Vagina (tissue), 2 donors: ENCODE measurements at regions not wholly inside any gene's neighbourhood (a gene's known extent, or its start where the extent isn't known, plus 50 kb on each side); places are given as distances from the start of the nearest gene placed in this dataset.
"Not testable (repeated sequence)": the region's sequence is repeated elsewhere in the genome, so short reads cannot be mapped to it uniquely, and the experiment has no call there.

ENCODE experiments used
- DNase-seq, 2 donors: peaks; one replicate each; pipeline ENCODE4 v3.0.0-alpha.2; 2017; ENCODE audit errors: extremely low spot score in 2 of 2
- H3K27ac ChIP-seq: fragments of 200-600 bp; sonication (generic); one replicate; pipeline ENCODE4 v1.5.1; 2019
- H3K27me3 ChIP-seq: fragments of 200-600 bp; sonication (generic); one replicate; pipeline ENCODE4 v1.5.1; 2019
- H3K36me3 ChIP-seq, 2 donors: fragments of 200-600 bp; sonication (generic); one replicate each; pipeline ENCODE4 v1.5.1; 2017 to 2019
- H3K4me1 ChIP-seq: fragments of 200-600 bp; sonication (generic); one replicate; pipeline ENCODE4 v1.5.1; 2019
- H3K4me3 ChIP-seq, 2 donors: fragments of 200-600 bp; sonication (generic); 1 replicate in 1 of 2; 2 replicates in 1 of 2; pipeline ENCODE4 v1.5.1; 2016 to 2019
- H3K9me3 ChIP-seq: fragments of 200-600 bp; sonication (generic); one replicate; pipeline ENCODE4 v1.5.1; 2019
- POLR2A ChIP-seq, 2 donors: fragments of 450-650 bp; IDR thresholded peaks; one replicate each; pipeline ENCODE4 v1.6.1; 2017; ENCODE audit warnings: antibody characterized with exemption in 2 of 2, mild to moderate bottlenecking in 2 of 2, moderate library complexity in 2 of 2
- POLR2AphosphoS5 ChIP-seq, 2 donors: sonication (generic); formaldehyde crosslinking; IDR thresholded peaks; one replicate each; pipeline ENCODE4 v1.9.0; 2017; ENCODE audit warnings: antibody characterized with exemption in 2 of 2, mild to moderate bottlenecking in 2 of 2, low read depth in 1 of 2; ENCODE audit not compliant: insufficient read depth in 1 of 2
- intact Hi-C: fragments of 100-400 bp; cut with DNase I; formaldehyde crosslinking; loops from one replicate; pipeline ENCODE4 v1.15.1; 2023
- TF ChIP-seq, protein P1 (sequence below), 3 experiments: fragments of 450-650 bp in 2 of 3; fragments of 200-600 bp in 1 of 3; sonication (generic) in 1 of 3; IDR thresholded peaks; one replicate each; pipeline ENCODE4 v1.5.1; 2017 to 2019; ENCODE audit warnings: antibody characterized with exemption in 3 of 3, mild to moderate bottlenecking in 2 of 3, moderate library complexity in 2 of 3

DNA sequence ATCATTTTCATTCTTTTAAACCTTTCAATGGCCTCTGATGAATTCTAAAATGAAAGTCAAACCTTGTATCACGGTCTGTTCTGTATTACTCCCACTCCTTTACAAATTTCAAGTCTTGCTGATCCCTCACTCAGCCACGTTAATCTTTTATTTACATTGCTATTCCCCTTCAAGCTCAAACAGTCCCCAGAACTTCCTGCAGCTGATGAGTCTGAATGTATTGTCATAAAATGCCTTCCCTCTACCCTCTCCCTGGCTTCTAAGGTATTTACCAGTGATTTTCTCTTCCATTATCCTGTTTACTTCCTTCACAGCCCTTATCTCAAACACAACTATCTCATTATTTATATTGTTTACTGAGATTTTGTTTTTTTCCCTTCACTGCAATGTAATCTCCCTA is 562.3 kb upstream of the C9orf72 start:
- intact Hi-C loops: no loop called here
- Histone ChIP-seq H3K27ac (no peak overlapping the region), H3K36me3 (no peaks in the 10 kb centered on the region), H3K4me3 (no peak overlapping the region), H3K27me3 (no peaks in the 10 kb centered on the region), H3K9me3 (no peaks in the 10 kb centered on the region), H3K4me1 (no peaks in the 10 kb centered on the region)
- no peak for DNase-seq
- TF ChIP-seq, protein P1, sequence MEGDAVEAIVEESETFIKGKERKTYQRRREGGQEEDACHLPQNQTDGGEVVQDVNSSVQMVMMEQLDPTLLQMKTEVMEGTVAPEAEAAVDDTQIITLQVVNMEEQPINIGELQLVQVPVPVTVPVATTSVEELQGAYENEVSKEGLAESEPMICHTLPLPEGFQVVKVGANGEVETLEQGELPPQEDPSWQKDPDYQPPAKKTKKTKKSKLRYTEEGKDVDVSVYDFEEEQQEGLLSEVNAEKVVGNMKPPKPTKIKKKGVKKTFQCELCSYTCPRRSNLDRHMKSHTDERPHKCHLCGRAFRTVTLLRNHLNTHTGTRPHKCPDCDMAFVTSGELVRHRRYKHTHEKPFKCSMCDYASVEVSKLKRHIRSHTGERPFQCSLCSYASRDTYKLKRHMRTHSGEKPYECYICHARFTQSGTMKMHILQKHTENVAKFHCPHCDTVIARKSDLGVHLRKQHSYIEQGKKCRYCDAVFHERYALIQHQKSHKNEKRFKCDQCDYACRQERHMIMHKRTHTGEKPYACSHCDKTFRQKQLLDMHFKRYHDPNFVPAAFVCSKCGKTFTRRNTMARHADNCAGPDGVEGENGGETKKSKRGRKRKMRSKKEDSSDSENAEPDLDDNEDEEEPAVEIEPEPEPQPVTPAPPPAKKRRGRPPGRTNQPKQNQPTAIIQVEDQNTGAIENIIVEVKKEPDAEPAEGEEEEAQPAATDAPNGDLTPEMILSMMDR (IDR thresholded peaks at IDR 0.05): no peak
- TF ChIP-seq POLR2AphosphoS5 (IDR thresholded peaks at IDR 0.05; ENCODE audit: insufficient read depth in 1 of 2, low read depth in 1 of 2) (no peak), POLR2A (IDR thresholded peaks at IDR 0.05) (no peak)

DNA sequence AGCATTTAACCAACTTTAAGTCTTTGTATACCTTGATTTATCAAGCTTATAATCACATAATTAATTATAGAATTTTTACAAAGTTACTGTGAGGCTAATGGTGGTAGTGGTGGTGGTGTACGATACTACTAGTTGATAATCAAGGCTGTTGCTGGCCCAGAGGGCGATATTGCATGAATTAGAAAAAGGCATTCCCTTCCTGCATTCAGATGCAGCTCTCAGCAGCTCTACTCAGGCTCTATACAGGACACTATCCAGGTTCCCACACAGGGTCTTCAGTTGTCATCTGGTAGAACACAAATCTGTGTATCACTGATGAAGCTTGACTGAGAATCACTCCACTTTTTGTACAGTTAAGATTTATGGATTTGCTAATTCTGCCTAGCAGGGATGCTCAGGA is 562.8 kb upstream of the C9orf72 start:
- no peaks in the 10 kb centered on the region for H3K4me1 ChIP-seq
- H3K27me3 ChIP-seq: no peaks in the 10 kb centered on the region
- intact Hi-C loops: no loop called here
- H3K36me3 ChIP-seq: no peaks in the 10 kb centered on the region
- H3K4me3 ChIP-seq: no peak overlapping the region
- TF ChIP-seq, protein P1 (IDR thresholded peaks at IDR 0.05): no peak
- no peak for TF ChIP-seq POLR2AphosphoS5 (IDR thresholded peaks at IDR 0.05; ENCODE audit: insufficient read depth in 1 of 2, low read depth in 1 of 2)
- TF ChIP-seq POLR2A (IDR thresholded peaks at IDR 0.05): no peak
- no peak overlapping the region for H3K27ac ChIP-seq
- no peak for DNase-seq
- H3K9me3 ChIP-seq: no peaks in the 10 kb centered on the region

DNA sequence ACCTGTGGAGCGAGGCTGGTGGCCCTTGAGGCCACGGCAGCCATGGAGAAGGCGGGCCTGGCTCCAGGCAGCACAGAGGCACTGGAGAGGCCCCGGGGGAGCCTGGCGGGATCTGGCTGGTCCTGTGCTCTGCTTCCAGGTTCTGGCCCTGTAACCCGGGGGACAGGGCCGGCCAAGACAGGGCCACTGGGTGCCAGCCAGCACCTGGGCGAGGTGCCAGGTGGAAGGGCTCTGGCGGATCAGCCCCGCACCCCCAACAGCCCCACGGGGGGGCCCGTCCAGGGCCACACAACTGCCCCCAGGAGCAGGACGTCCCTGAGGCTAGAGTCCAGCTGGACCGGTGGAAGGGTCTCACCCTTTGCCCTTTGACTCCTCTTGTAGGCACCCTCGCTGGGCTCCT is 574.1 kb upstream of the C9orf72 start:
- H3K9me3 ChIP-seq, H3K36me3 ChIP-seq, H3K4me1 ChIP-seq, DNase-seq, H3K4me3 ChIP-seq, intact Hi-C loops, H3K27ac ChIP-seq, H3K27me3 ChIP-seq: not testable (repeated sequence)

DNA sequence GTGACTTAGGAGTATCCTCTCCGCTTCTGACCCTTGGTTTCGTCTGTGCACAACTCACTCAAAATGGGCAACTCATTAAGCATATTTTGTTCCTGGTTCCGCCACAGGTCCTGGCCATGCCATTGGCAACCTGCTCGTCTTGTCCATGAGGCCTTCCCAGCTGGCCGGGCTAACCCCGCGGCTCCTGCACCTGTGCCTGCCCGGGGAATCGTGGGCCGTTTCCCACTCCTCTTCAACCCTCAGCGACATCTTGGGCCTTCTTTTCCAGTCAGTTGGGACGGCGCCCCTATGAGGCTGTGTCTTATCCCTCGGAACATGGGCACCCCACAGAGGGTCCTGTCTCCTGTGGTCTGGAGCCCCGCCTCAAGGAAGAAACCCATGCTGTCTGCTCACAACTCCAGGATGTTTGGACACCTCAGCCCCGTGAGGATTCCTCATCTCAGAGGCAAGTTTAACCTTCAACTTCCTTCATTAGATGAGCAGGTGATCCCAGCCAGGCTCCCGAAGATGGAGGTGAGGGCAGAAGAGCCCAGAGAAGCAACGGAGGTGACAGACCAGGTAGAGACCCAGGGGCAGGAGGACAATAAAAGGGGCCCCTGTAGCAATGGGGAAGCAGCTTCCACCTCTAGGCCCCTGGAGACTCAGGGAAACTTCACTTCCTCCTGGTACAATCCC is 574.8 kb upstream of the C9orf72 start:
- intact Hi-C loops, DNase-seq, H3K36me3 ChIP-seq, H3K27me3 ChIP-seq, H3K9me3 ChIP-seq, H3K4me3 ChIP-seq, H3K27ac ChIP-seq, H3K4me1 ChIP-seq: not testable (repeated sequence)

DNA sequence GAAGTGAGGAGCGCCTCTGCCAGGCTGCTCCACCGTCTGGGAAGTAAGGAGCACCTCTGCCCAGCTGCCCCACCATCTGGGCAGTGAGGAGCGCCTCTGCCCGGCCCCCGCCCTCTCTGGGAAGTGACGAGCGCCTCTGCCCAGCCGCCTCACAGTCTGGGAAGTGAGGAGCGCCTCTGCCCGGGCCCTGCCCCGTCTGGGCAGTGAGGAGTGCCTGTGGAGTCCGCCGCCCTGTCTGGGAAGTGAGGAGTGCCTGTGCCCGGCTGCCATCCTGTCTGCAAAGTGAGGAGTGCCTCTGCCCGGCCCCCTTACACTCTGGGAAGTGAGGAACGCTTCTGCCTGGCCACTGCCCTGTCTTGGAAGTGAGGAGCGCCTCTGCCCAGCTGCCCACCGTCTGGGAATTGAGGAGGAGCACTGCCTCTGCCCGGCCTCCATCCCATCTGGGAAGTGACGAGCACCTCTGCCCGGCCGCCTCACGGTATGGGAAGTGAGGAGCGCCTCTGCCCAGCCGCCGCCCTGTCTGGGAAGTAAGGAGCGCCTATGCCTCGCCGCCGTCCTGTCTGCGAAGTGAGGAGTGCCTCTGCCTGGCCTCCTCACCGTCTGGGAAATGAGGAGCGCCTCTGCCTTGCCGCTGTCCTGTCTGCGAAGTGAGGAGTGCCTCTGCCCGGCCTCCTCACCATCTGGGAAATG is 576.2 kb upstream of the C9orf72 start:
- H3K36me3 ChIP-seq, H3K4me1 ChIP-seq, DNase-seq, H3K4me3 ChIP-seq, intact Hi-C loops, H3K27me3 ChIP-seq, H3K27ac ChIP-seq, H3K9me3 ChIP-seq: not testable (repeated sequence)

DNA sequence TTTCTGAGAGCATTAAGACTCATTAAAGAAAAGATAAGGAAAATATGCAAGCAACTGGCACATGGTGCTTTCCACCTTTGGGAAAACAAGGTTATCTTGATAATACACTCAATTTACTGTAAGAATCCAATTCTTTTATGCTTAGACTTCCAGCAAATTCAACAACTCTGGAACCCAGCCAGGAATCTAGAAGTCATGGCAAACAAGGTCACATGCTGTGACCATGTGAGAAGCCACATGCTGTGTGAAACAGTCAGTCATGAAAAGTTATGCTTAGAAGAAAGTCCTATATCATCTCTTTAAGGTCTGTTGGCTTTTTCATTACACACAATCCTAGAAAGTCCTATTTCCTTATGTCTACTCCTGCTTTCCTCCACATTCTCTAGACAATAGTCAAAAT is 581.8 kb upstream of the C9orf72 start:
- Histone ChIP-seq H3K4me1 (no peaks in the 10 kb centered on the region), H3K9me3 (no peaks in the 10 kb centered on the region), H3K4me3 (no peak overlapping the region), H3K27ac (no peak overlapping the region), H3K36me3 (no peaks in the 10 kb centered on the region), H3K27me3 (no peaks in the 10 kb centered on the region)
- no peak for DNase-seq
- TF ChIP-seq POLR2A (IDR thresholded peaks at IDR 0.05) (no peak), POLR2AphosphoS5 (IDR thresholded peaks at IDR 0.05; ENCODE audit: insufficient read depth in 1 of 2, low read depth in 1 of 2) (no peak)
- TF ChIP-seq, protein P1 (IDR thresholded peaks at IDR 0.05): no peak
- intact Hi-C loops: no loop called here
